ENCODE measurements at regions not wholly inside any gene's neighbourhood (a gene's known extent, or its start where the extent isn't known, plus 50 kb on each side); places are given as distances from the start of the nearest gene placed in this dataset.

- DNase-seq, result no peak
Observed at GRCh38 chr7:12785473-12785872, 98.0 kb downstream of the ARL4A start.

GRCh38 chr7:12786494-12786893 is 99.1 kb downstream of the ARL4A start:
- no peak for DNase-seq

GRCh38 chr7:12788171-12788570 is 100.7 kb downstream of the ARL4A start:
- DNase-seq, result no peak

- peak; percentile 4 for DNase-seq
Observed at GRCh38 chr7:12788591-12788990, 101.2 kb downstream of the ARL4A start.

GRCh38 chr7:12794722-12795302 is 107.4 kb downstream of the ARL4A start:
- DNase-seq, result no peak

GRCh38 chr7:12796397-12797127 is 109.1 kb downstream of the ARL4A start:
- DNase-seq, result no peak

- DNase-seq, result no peak
Observed at GRCh38 chr7:12800486-12800885, 113.1 kb downstream of the ARL4A start.

- no peak for DNase-seq
Observed at GRCh38 chr7:12801107-12801506, 113.7 kb downstream of the ARL4A start.

- DNase-seq, result no peak
Observed at GRCh38 chr7:12802070-12802469, 114.6 kb downstream of the ARL4A start.

- DNase-seq, result no peak
Observed at GRCh38 chr7:12803542-12803941, 116.1 kb downstream of the ARL4A start.

GRCh38 chr7:12805518-12805928 is 118.1 kb downstream of the ARL4A start:
- no peak for DNase-seq

GRCh38 chr7:12805957-12806356 is 118.5 kb downstream of the ARL4A start:
- DNase-seq, result no peak

- DNase-seq, result no peak
Observed at GRCh38 chr7:12809476-12809875, 122.0 kb downstream of the ARL4A start.

- no peak for DNase-seq
Observed at GRCh38 chr7:12812111-12812510, 124.7 kb downstream of the ARL4A start.

GRCh38 chr7:12814107-12814506 is 126.7 kb downstream of the ARL4A start:
- DNase-seq, result no peak

GRCh38 chr7:12814828-12815227 is 127.4 kb downstream of the ARL4A start:
- no peak for DNase-seq

- no peak for DNase-seq
Observed at GRCh38 chr7:12815426-12815825, 128.0 kb downstream of the ARL4A start.

- no peak for DNase-seq
Observed at GRCh38 chr7:12815871-12816270, 128.4 kb downstream of the ARL4A start.

- no peak for DNase-seq
Observed at GRCh38 chr7:12820777-12821176, 133.3 kb downstream of the ARL4A start.

GRCh38 chr7:12821746-12822145 is 134.3 kb downstream of the ARL4A start:
- DNase-seq, result no peak

- no peak for DNase-seq
Observed at GRCh38 chr7:12826079-12826478, 138.6 kb downstream of the ARL4A start.

- no peak for DNase-seq
Observed at GRCh38 chr7:12827219-12827821, 139.9 kb downstream of the ARL4A start.

- no peak for DNase-seq
Observed at GRCh38 chr7:12827920-12828319, 140.5 kb downstream of the ARL4A start.

- no peak for DNase-seq
Observed at GRCh38 chr7:12831024-12831423, 143.6 kb downstream of the ARL4A start.

All from stimulated activated CD4-positive, alpha-beta T cell treated with anti-CD3 and anti-CD28 coated beads, Interleukin-1b, Interleukin-23, amount 100 ng/mL, for 48 hours (primary cell).